Posterior vena cava (tissue), 2 donors: ENCODE measurements at regions not wholly inside any gene's neighbourhood (a gene's known extent, or its start where the extent isn't known, plus 50 kb on each side); places are given as distances from the start of the nearest gene placed in this dataset.
A peak's percentile ranks its signal among the peaks of the same experiment; 100 is the strongest.

Experiments
- DNase-seq: peaks from one replicate; pipeline ENCODE4 v3.0.0-alpha.2; 2020; ENCODE audit warnings: low spot score
- intact Hi-C, 2 donors: fragments of 100-400 bp; cut with DNase I; formaldehyde crosslinking; loops; one replicate each; pipeline versions ENCODE4 v1.14.1 to v1.14.2; 2022 to 2023
- donor health status: DM: yes; HTN: yes; CAD: no.
- donor health status: DM: yes; HTN: yes; CAD: no.

DNA sequence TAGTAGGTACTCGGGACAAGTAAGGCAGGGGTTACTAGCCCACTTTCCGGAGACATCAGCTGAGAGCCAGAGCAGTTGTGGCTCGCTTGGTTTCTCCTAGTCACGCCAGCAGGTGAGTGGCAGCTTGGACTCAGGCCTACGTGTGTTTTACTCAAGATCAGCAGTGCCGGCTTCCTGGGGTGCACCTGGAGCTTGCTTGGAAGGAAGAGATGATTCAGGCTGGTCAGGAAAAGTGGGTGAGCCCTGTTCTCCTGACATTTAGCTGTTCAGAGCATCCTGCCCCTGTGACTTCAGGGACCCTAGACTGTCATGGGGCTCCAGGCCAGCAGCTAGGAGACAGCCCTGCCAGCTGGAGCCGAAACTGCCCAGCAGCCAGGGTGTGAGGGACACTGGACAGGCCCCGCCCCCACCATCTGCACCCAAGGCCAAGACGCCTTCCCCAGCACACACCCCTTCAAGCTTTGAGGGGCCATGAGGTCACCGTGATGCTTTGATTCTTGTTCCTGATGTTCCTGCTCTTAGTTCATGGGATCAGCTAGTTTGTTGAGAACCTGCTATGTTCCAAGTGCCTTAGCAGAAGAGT lies 238.0 kb upstream of the CIBAR2 start:
- intact Hi-C loops, result no loop called here
- no peak for DNase-seq

DNA sequence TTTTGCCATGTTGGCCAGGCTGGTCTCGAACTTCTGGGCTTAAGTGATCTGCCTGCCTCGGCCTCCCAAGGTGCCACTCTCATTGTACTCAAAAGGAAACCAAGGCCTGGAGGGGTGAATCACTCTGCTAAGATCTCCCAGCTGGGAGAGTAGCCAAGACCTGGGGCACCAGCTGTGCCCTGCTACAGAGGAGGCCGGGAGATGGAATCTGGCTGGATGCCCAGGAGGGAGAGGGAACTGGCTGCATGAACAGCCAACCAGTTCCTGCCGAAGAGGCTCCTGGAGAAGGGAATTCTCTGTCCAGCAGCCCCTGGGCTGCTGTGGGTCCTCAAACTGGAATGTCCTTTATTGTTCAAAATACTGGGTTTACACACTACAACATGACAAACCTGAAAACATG lies 238.7 kb upstream of the CIBAR2 start:
- intact Hi-C loops, result no loop called here
- DNase-seq, result no peak

DNA sequence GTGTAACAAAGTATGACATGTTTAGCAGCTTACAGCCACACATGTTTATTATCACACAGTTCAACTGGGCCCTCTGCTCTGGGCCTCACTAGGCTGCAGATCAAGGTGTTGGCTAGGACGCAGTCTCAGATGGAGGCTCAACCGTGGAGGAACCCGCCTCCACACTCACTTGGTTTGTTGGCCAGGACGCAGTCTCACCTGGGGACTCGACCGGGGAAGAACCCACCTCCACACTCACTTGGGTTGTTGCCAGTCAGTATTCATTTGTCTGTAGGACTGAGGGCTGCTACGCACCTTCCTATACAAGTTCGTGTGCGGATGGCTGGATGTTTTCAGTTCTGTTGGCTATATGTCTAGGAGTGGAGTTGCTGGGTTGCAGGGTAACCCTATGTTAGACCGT lies 240.7 kb upstream of the CIBAR2 start:
- intact Hi-C loops, result no loop called here
- no peak for DNase-seq

DNA sequence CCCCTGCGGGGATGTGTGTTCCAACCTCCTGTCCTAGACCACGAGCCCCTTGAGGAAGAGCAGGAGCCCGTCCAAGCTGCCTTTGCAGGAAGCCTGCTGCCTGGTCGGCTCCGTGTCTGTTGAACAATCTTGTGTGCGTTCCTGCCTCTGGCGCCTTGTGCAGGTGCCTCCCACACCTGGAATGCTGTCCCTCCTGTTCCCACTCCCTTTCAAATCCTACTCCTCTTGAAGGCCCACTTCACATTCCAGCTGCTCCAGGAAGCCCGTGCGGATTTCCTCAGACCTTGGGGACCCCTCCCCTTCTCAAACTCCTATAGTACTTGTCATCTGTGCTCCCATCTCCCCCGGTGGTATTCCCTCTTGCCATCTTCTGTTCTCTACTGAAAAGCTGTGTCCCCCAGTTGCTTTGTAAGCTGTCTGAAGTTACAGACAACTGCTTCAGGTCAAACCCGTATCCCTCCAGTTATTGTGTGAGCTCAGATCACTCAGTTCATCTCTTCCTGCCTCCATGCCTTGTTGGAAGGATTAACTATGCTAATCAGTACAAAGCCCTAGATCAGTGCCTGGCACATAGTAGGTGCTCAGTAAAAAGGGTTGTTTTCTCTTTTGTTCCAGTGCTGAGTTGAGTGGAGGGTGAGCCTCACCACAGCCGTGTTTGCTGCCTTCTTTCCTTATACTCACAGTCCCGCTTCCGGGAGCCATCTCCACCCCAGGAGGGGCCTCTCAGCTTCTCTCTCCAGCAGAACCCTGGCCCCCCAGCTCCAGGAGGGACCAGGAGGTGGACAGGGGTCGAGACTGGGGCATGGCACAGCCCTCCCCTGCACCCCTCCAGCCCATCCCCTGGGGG lies 241.8 kb upstream of the CIBAR2 start:
- intact Hi-C loops, result no loop called here
- DNase-seq, result no peak

DNA sequence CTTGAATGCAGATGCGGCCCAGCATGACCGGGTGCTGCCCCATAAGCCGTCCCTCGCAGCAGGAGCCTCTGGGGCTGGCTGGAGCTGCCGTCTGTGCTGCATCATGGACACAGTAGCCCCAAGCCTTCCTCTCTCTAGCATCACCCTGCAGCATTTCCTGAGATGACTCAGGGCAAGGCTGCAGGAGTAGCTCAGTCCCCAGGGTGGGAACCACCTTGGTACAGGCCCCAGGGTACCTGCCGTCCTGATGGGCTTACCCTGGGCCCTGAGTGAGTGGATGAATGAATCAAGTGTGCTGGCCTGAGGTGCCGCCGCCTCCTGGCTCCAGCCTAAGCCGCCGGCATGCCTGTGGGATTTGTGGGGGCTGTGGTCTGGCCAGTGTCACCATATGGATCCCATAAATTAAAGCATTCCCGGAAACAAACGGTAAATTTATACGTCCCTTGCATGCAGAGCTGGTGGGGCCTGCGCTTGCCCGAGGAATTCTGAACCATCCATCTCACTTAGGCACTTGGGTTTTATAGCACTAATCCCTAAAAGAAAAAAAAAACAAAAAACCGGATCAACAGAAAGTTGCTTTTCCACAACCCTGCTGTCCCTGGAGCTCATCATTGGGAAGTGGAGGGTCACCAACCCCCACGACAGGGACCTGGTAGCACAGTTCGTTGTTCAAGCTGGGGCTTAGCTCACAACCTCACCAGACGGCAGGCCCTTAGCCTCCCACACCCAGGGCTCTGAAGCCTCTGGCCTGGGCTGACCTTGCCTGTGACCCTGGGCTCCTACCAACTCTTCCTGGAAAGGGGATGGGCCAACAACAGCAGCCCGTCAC lies 242.6 kb upstream of the CIBAR2 start:
- DNase-seq, result no peak
- intact Hi-C loops, result no loop called here

DNA sequence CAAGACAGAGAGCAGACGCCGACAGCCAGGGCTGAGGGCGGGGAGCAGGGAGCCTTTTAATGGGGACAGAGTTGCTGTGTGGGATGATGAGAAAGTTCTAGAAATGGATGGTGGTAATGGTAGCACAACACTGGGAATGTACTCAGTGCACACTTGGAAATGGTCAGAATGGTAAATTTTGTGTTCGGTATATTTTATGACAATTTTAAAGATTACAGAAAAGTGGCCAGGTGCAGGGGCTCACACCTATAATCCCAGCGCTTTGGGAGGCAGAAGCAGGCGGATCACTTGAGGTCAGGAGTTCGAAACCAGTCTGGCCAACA lies 243.2 kb upstream of the CIBAR2 start:
- DNase-seq, result no peak
- intact Hi-C loops, result no loop called here

DNA sequence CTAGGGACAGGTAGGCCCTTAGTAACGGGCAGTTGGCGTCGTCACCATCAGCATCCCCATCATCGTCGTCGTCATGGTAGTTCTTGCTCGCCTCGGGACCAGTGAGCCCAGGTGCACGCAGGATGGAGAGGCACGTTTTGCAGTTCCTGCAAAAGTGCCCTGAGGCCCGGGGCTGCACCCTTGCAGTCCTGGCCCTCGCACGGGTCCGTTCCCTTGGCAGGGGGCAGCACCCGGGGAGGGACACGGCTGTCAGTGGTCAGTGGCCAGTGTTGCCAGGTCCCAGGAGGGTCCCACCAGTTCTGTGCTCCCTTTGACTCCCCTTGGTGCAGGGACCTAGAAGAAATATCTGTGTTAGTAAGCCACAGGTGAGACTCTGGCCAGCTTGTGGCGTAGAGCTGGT lies 243.9 kb upstream of the CIBAR2 start:
- intact Hi-C loops, result no loop called here

DNA sequence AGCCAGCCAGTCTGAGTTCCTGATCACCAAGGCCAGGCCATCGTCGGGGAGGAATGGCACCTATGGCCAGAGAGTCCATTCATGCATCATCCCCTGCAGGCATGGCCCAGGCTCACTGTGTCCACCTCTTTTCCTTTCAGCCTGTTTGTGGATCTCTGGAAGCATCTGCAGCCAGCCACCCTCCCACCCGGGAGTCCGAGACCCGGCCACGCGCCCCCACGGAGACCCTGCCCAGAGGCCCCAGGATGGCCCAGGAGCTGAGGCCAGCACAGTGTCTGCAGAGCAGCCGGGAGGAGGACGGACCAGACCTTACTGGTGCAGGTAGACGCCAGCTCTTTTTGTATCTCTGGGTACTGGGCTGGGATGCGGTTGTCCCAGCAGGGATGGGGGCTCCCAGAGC lies 245.1 kb upstream of the CIBAR2 start:
- intact Hi-C loops, result no loop called here

More for the DNA sequence above, 243.9 kb upstream of the CIBAR2 start:
- no peak for DNase-seq

DNA sequence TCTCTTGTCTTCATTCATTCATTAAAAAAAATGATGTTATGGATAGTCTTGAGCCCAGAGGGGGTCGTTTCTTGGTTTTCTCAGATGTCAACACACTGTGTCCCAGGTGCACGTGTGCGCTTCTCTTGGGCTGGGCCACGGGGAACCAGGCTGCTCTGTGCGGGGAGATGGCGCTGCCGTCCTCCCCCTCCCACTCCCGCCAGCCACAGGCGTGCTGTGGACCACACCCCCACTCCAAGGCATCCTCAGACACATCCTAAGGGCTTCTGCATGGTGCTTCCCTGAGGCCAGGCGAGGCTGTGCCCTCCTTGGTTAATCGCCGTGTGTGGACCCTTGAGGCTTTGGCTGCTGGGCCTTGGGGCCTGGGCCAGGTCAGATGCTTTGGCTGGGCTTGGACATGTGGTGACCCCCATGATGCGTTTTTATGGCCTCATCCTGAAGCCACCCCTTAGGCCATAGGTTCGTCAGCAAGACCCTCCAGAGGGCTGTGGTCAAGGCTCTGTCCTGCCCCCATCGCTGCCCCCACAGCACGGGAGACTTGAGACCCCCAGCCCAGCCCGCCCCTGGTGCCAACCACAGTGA lies 245.7 kb upstream of the CIBAR2 start:
- intact Hi-C loops, result no loop called here
- DNase-seq, result no peak

More for the DNA sequence above, 245.1 kb upstream of the CIBAR2 start:
- DNase-seq, result no peak

DNA sequence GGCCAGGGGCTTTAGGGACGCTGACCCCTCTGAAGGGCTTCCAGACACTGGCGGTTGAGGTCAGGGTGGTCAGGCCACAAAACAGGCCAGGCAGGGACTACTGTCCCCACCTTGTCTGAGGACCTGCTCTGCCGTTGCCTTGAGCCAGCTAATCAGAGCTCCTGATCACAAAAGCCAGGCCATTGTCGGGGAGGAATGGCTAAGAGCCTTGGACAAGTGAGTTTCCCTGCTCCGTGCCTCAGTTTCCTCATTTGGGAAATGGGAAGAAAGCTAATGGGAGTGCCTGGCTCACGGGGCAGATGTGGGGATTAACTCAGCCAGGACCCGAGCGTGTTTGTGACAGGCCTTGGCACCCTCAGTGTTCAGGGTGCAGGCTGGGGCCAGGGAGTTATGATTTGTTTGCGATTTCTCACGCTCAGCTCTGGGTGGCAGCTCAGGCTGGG lies 246.5 kb upstream of the CIBAR2 start:
- intact Hi-C loops, result no loop called here
- no peak for DNase-seq

DNA sequence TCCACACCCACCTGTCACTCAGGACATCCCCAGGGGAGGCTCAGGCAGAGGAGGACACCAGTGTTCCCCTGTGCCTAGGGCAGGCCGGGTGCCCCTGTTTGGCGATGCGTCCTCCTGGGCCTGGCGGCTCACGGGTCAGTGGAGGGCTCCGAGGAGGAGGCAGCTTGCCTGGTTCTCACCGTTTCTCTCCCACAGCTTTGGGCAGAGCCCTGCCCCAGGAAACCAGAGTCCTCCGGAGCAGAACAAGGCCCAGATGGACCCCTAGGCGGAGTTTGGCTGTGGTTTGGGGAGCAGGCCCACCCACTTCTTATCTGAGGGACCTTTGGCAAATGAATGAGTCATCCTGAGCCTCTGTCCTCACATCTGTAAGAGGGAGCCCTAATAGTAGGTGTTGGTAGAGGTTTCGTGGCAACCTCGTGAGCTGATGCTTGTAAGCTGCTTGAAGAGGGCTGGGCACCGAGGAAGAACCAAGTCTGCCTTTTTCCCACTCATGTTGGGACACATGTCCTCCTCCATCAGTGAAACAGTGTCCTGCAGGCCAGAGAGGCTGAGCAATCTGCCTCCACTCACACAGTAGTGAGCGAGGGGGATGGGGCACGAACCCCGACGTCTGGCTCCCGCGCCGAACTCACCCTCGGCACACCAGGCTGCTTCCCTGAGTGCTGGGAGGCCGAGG lies 247.0 kb upstream of the CIBAR2 start:
- intact Hi-C loops, result no loop called here
- peak; percentile 85 for DNase-seq

DNA sequence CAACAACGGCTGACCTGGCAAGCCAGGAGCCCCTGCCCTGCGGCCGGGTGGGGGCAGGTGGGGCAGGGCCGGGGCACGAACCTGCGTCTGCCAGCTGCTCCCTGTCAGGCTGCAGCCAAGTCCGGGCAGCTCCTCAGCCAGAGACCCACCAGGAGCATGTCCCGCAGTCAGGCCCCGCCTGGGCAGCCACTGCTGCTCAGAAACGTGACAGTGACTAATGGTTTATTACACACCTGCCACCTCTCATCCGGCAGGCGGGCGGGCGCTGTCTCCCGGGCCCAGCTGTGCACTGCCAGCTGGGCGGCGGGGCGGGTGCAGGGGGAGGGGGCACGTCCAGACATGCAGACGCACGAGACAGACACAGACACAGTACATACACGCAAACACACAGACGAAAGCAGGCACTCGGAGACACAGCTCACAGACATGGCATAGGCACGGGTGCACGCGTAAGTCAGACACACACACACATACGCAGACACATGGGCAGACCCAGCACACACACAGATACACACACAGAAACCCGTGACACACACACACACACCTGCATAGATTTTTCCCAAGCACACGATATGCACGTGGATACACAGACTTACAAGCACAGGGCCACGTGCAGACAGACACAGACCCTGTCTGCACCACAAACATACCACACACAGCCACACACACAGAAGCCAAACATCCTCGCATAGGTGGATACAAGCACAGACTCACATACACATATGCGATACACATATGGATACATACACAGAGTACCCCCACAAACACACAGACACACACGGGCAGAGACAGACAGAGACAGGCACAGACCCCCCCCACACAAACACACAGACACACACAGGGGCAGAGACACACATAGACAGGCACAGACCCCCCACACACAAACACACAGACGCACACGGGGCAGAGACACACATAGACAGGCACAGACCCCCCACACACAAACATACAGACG lies 248.3 kb upstream of the CIBAR2 start:
- no peak for DNase-seq
- intact Hi-C loops, result no loop called here

DNA sequence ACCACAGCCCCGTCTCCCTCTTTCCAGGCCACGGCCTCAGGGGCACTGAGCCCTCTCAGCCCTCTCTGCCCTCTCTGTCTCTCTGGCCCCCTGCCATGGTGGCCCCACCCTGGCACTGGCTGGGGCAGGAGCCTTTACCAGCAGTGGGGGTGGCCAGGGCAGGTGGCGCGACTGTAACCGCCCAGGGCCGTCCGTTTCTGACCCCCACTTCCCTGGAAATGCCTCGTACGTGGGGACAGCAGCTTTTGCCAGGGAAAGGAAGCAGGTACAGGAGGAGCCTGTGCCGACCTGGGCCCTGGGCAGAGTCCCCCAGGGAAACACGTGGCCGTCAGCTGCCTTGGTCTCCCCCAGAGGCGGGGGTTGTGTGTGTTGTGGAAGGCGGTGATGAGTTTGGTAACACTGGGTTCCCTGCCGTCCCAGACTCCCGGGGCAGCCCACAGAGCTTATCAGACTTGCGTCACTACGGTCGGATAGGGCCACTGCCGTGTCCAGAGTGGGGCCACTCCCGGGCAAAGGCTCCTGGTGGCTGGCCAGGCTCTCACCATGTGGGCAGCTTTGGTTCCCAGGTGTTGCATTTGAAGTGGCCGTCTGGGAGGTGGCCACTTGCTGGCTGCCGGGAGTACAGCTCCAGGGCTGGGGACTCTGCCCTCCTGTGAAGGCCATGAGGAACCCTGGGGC lies 249.3 kb upstream of the CIBAR2 start:
- intact Hi-C loops, result no loop called here
- DNase-seq, result peak; percentile 85

DNA sequence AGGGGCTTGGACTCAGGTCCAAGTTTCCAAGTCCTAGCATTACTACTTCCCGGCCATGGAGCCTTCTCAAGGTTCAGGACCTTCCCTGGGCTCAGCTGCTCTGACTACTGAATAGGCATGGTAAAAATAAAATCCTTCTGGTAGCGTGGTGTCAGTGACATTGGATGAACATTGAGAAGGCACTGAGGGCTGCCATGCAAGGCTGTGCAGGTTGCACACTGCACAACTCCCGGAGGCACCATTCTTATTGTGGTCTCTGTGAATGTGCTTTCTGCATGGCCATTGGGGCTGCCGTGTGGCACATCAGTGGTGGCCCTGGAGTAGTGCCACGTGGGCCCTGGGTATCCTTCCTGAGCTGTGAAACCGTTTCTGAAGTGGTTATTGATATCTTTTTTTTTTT lies 250.2 kb upstream of the CIBAR2 start:
- intact Hi-C loops, result no loop called here
- DNase-seq, result no peak

DNA sequence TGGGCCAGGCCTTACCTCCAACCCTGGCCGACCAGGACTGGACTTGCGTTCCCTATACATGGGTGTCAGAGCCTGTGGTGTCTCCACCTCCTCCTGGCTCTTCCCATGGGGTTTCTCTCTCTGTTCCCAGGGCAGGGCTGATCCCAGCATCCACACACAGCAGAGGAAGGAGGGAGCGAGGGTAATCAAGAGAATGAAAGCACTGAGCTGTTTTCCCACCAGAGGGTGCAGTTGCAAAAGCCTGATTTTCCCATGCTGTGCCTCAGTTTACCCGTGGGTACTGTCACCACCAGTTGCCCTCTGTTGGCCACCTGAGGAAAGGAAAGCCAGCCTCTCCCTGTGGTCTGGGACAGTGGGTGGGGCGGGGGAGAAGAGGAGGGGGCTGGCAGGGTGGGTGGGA lies 249.7 kb upstream of the GSE1 start:
- intact Hi-C loops, result no loop called here
- DNase-seq, result no peak

DNA sequence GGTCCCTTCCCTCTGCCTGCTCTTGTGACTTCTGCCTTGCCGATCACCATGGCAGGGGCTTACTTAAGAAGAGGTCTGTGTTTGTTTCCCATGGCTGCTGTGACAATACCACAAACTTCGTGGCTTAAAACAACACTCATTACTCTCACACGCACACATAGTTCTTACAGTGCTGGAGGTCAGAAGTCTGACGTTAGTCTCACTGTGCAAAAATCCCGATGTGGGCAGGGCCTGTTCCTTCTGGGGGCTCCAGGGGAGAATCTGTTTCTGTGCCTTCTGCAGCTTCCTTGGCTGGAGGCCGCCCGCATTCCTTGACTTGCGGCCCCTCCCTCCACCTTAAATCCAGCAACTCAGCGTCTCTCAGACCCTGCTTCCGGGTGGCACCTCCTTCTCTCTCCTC lies 249.2 kb upstream of the GSE1 start:
- intact Hi-C loops, result no loop called here
- no peak for DNase-seq

DNA sequence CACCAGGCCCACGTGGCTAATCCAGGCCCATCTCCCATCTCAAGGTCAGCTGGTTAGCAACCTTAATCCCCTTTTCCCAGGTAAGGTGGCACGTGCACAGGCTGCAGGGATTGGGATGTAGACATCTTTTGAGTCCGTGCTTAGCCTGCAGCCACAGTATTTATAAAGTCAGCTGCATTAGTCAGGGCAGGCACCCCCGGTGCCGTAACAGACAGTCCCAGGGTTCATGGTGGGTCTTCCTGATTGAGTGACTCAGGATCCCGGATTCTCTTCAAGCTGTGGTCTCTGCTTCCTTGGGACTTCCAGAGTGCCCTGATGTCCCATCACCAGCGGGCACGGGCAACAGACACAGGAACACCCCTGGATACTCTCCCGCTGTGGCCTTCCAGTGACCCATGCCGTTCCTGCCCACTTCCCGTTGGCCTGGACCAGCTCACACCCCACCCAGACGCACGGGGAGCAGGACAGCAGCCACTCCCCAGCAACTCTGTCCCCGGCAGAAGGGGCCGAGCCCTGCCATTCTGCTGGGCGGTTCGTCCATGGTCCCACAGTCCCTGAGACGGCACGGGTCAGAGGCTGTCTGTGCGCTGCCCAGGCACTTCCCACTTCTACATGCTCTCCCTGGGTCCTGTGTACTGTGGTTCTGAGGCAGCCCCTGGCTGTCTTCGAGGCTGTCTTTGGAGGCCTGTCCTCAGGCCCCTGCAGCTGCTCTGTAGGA lies 248.6 kb upstream of the GSE1 start:
- no peak for DNase-seq

More for the DNA sequence above, 248.6 kb upstream of the GSE1 start:
- intact Hi-C loops, result loop anchor here in 1 of 2 donors (1.0 kb wide), 1 partner anchor 35 kb away; no protein-coding TSS in a partner anchor
